Activated T-cell treated with anti-CD3 and anti-CD28 coated beads, Interleukin-2, amount 50 U/mL, for 72 hours (primary cell): ENCODE measurements at regions not wholly inside any gene's neighbourhood (a gene's known extent, or its start where the extent isn't known, plus 50 kb on each side); places are given as distances from the start of the nearest gene placed in this dataset.

Source experiments
- ATAC-seq, 2 donors: fragments of 150-1000 bp; cut with Tn5 transposase; replicated peaks in 1 of 2; 2 replicates each; pipeline ENCODE4 v1.10.0; 2021; ENCODE audit warnings: moderate library complexity in 2 of 2, mild to moderate bottlenecking in 1 of 2
- DNase-seq, 2 donors: peaks; one replicate each; pipeline ENCODE4 v3.0.0; 2021 to 2022; ENCODE audit warnings: mixed read lengths in 1 of 2
- H3K27ac Mint-ChIP-seq: one replicate; pipeline ENCODE4 v1.8.0; 2022; ENCODE audit warnings: mild to moderate bottlenecking, moderate library complexity, mixed read lengths
- H3K27me3 Mint-ChIP-seq: one replicate; pipeline ENCODE4 v1.8.0; 2022; ENCODE audit warnings: low read depth, mixed read lengths
- H3K36me3 Mint-ChIP-seq, 2 donors: one replicate each; pipeline ENCODE4 v1.8.0; 2022; ENCODE audit warnings: mixed read lengths in 2 of 2, mild to moderate bottlenecking in 1 of 2; ENCODE audit not compliant: insufficient read depth in 2 of 2
- H3K4me1 Mint-ChIP-seq: one replicate; pipeline ENCODE4 v1.8.0; 2022; ENCODE audit warnings: low read depth, mixed read lengths
- H3K4me3 Mint-ChIP-seq, 2 donors: one replicate each; pipeline ENCODE4 v1.8.0; 2022; ENCODE audit warnings: mild to moderate bottlenecking in 2 of 2, mixed read lengths in 2 of 2, moderate library complexity in 2 of 2
- H3K9me3 Mint-ChIP-seq, 2 donors: one replicate each; pipeline ENCODE4 v1.8.0; 2022; ENCODE audit warnings: mixed read lengths in 2 of 2

DNA sequence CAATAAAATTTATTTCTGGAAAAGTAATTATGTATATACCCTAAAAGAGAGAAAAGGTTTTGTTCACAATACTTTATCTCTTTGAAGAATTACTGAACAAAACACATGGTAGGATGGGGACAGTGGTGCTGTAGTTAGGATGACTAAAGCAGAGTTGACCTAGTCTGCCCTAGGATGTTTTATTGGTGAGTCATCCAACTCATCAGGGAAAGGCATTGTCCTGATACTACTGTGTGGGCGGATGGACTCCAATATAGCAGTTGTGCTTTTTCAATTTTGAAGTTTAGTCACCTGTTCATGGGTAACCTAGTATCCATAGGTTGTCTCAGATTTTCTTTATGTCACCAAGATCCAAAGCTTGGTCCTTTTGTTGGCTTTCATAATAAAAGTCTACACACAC, 53.3 kb upstream of the EYS start:
- ATAC-seq (no peak), DNase-seq (no peak)
- H3K27me3 Mint-ChIP-seq: no peaks in the 10 kb centered on the region
- H3K4me3 Mint-ChIP-seq: no peak overlapping the region
- no peak overlapping the region for H3K27ac Mint-ChIP-seq
- no peaks in the 10 kb centered on the region for H3K4me1 Mint-ChIP-seq
- peaks cover 0 to 2% of the 10 kb centered on the region in 2 donors for H3K36me3 Mint-ChIP-seq
- peaks cover 6 to 10% of the 10 kb centered on the region in 2 donors for H3K9me3 Mint-ChIP-seq
